NCI-H82 (cell line): ENCODE measurements at regions not wholly inside any gene's neighbourhood (a gene's known extent, or its start where the extent isn't known, plus 50 kb on each side); places are given as distances from the start of the nearest gene placed in this dataset.
"Not testable (repeated sequence)": the region's sequence is repeated elsewhere in the genome, so short reads cannot be mapped to it uniquely, and the experiment has no call there.

Experiments used
- DNase-seq: peaks from one replicate; lab custom pipeline; 2025; lab: John Stamatoyannopoulos, UW

- DNase-seq, result no peak
Measured at GRCh38 chr10:114708084-114708483, 50.0 kb upstream of the ABLIM1 start.

- DNase-seq, result no peak
Measured at GRCh38 chr10:114708717-114709335, 50.8 kb upstream of the ABLIM1 start.

GRCh38 chr10:114709984-114710383, 51.9 kb upstream of the ABLIM1 start:
- DNase-seq, result no peak

GRCh38 chr10:114711176-114711868, 53.2 kb upstream of the ABLIM1 start:
- no peak for DNase-seq

- no peak for DNase-seq
Measured at GRCh38 chr10:114711869-114712250, 53.8 kb upstream of the ABLIM1 start.

GRCh38 chr10:114713525-114714090, 55.5 kb upstream of the ABLIM1 start:
- no peak for DNase-seq

GRCh38 chr10:114714281-114714741, 56.2 kb upstream of the ABLIM1 start:
- DNase-seq, result no peak

- DNase-seq, result no peak
Measured at GRCh38 chr10:114715171-114715670, 57.1 kb upstream of the ABLIM1 start.

- no peak for DNase-seq
Measured at GRCh38 chr10:114716811-114717404, 58.8 kb upstream of the ABLIM1 start.

GRCh38 chr10:114717881-114718280, 59.8 kb upstream of the ABLIM1 start:
- DNase-seq, result not testable (repeated sequence)

- no peak for DNase-seq
Measured at GRCh38 chr10:114718374-114718773, 60.3 kb upstream of the ABLIM1 start.

GRCh38 chr10:114719311-114719710, 61.2 kb upstream of the ABLIM1 start:
- no peak for DNase-seq

GRCh38 chr10:114720023-114720422, 61.9 kb upstream of the ABLIM1 start:
- DNase-seq, result not testable (repeated sequence)

- no peak for DNase-seq
Measured at GRCh38 chr10:114720685-114721278, 62.7 kb upstream of the ABLIM1 start.

- DNase-seq, result not testable (repeated sequence)
Measured at GRCh38 chr10:114722136-114722535, 64.1 kb upstream of the ABLIM1 start.

GRCh38 chr10:114723361-114723760, 65.3 kb upstream of the ABLIM1 start:
- DNase-seq, result no peak

GRCh38 chr10:114723991-114724715, 66.1 kb upstream of the ABLIM1 start:
- DNase-seq, result no peak

- DNase-seq, result no peak
Measured at GRCh38 chr10:114724716-114725106, 66.6 kb upstream of the ABLIM1 start.

GRCh38 chr10:114726820-114727271, 68.8 kb upstream of the ABLIM1 start:
- DNase-seq, result no peak

GRCh38 chr10:114728325-114728724, 70.2 kb upstream of the ABLIM1 start:
- no peak for DNase-seq

GRCh38 chr10:114729103-114729659, 71.1 kb upstream of the ABLIM1 start:
- no peak for DNase-seq
